Panc1 (cell line): ENCODE measurements at regions not wholly inside any gene's neighbourhood (a gene's known extent, or its start where the extent isn't known, plus 50 kb on each side); places are given as distances from the start of the nearest gene placed in this dataset.

Source experiments
- ATAC-seq: fragments of 200-7000 bp; cut with Tn5 transposase; 2 replicates; pipeline ENCODE4 v1.9.1; 2020; ENCODE audit warnings: mild to moderate bottlenecking, moderate library complexity
- BruUV-seq: library from RNA; stranded (reverse); fragments of 400-500 nt; replicated peaks from 2 replicates; lab custom pipeline; 2021; lab: Mats Ljungman, UMichigan
- CTCF ChIA-PET: fragments of 300-600 bp; sonication (Branson Sonifier 250); formaldehyde crosslinking; loops from one replicate; lab custom pipeline; 2022; ENCODE audit warnings: antibody characterized with exemption; lab: Charles Lee
- POLR2A ChIA-PET: fragments of 300-600 bp; sonication (Branson Sonifier 250); formaldehyde crosslinking; loops from one replicate; lab custom pipeline; 2022; ENCODE audit warnings: antibody characterized with exemption; lab: Charles Lee
- DNase-seq: peaks from one replicate; pipeline ENCODE4 v3.0.0-alpha.2; 2010; ENCODE audit warnings: low read depth, low spot score
- H3K27ac ChIP-seq: 2 replicates; pipeline ENCODE4 v1.5.1; 2011; ENCODE audit warnings: mild to moderate bottlenecking, low read length, inconsistent platforms
- H3K27me3 ChIP-seq: fragments of 200-500 bp; sonication (Bioruptor generic); 2 replicates; pipeline ENCODE4 v1.6.0; 2014; ENCODE audit warnings: low read length, inconsistent platforms; ENCODE audit not compliant: control insufficient read depth, insufficient read depth
- H3K36me3 ChIP-seq: fragments of 200-500 bp; sonication (Bioruptor generic); 2 replicates; pipeline ENCODE4 v1.5.1; 2014; ENCODE audit warnings: inconsistent platforms, mild to moderate bottlenecking, low read length, moderate library complexity; ENCODE audit not compliant: control insufficient read depth, insufficient read depth
- H3K4me1 ChIP-seq: 2 replicates; pipeline ENCODE4 v1.5.1; 2011; ENCODE audit warnings: inconsistent platforms, mild to moderate bottlenecking, low read length, moderate library complexity; ENCODE audit not compliant: control insufficient read depth, insufficient read depth
- H3K4me3 ChIP-seq, 2 experiments: 2 replicates each; pipeline ENCODE4 v1.5.1; 2011 to 2012; ENCODE audit warnings: low read depth in 2 of 2, low read length in 2 of 2, mild to moderate bottlenecking in 2 of 2, inconsistent platforms in 1 of 2, moderate library complexity in 1 of 2
- H3K9me3 ChIP-seq: fragments of 200-500 bp; sonication (Bioruptor generic); 2 replicates; pipeline ENCODE4 v1.5.1; 2014; ENCODE audit warnings: low read depth, mild to moderate bottlenecking, inconsistent platforms, low read length, moderate library complexity; ENCODE audit not compliant: control insufficient read depth, insufficient read depth
- POLR2AphosphoS5 ChIP-seq: IDR thresholded peaks from 2 replicates; pipeline ENCODE4 v1.6.1; 2012; ENCODE audit warnings: mild to moderate bottlenecking, low read depth, low read length, moderate library complexity
- SIN3A ChIP-seq: IDR thresholded peaks from 2 replicates; pipeline ENCODE4 v1.6.1; 2012; ENCODE audit warnings: low read depth, mild to moderate bottlenecking, low read length, moderate library complexity, borderline replicate concordance; ENCODE audit not compliant: insufficient read depth
- TCF7L2 ChIP-seq: IDR thresholded peaks from 2 replicates; pipeline ENCODE4 v1.6.1; 2011; ENCODE audit warnings: mild to moderate bottlenecking, low read depth, low read length, inconsistent platforms
- in situ Hi-C: cut with HindIII; loops from 2 replicates; pipeline ENCODE4 v1.10.0; 2016; ENCODE audit warnings: low sequenced_read_pairs, low pct_unique_long_range_greater_than_20kb
- intact Hi-C: fragments of 100-400 bp; cut with micrococcal nuclease; formaldehyde crosslinking; loops from one replicate; pipeline ENCODE4 v1.10.0; 2022; ENCODE audit not compliant: unreplicated experiment
- TF ChIP-seq, protein P1 (sequence below), 2 experiments: IDR thresholded peaks; 2 replicates each; pipeline ENCODE4 v1.6.1; 2011 to 2012; ENCODE audit warnings: low read depth in 2 of 2, control low read depth in 1 of 2, low read length in 1 of 2, mild to moderate bottlenecking in 1 of 2, moderate library complexity in 1 of 2; ENCODE audit not compliant: insufficient read depth in 1 of 2
- TF ChIP-seq, protein P2 (sequence below): fragments of 450-650 bp; IDR thresholded peaks from 2 replicates; pipeline ENCODE4 v1.5.1; 2017; ENCODE audit warnings: mild to moderate bottlenecking

DNA sequence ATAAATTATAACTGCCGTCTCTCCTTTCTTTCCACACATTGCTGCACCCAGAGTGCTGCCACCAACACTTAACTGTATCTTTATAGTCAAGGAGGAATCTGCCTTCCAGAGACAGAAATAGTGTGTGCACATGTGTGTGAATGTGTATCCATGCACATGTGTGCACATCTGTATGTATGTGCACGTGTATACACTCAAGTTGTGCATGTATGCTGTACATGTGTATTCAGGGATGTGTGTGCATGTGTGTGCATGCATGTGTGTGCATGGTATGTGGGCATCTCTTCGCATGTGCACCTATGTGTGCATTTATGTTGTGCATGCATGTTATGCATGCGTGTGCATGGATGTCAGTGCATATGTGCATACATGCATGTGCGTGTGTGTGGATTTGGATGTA lies 253.3 kb downstream of the KLF6 start:
- ATAC-seq (no peak), DNase-seq (no peak)
- in situ Hi-C loops: no loop called here
- H3K9me3 ChIP-seq: no peaks in the 10 kb centered on the region
- no peak overlapping the region for H3K27ac ChIP-seq
- no peak overlapping the region for H3K4me3 ChIP-seq
- no TSS peak for BruUV-seq
- CTCF ChIA-PET: no interaction called here
- POLR2A ChIA-PET: no interaction called here
- no peaks in the 10 kb centered on the region for H3K27me3 ChIP-seq
- no peaks in the 10 kb centered on the region for H3K36me3 ChIP-seq
- no peaks in the 10 kb centered on the region for H3K4me1 ChIP-seq
- TF ChIP-seq TCF7L2 (no peak), POLR2AphosphoS5 (no peak), SIN3A (no peak)
- TF ChIP-seq, protein P1, sequence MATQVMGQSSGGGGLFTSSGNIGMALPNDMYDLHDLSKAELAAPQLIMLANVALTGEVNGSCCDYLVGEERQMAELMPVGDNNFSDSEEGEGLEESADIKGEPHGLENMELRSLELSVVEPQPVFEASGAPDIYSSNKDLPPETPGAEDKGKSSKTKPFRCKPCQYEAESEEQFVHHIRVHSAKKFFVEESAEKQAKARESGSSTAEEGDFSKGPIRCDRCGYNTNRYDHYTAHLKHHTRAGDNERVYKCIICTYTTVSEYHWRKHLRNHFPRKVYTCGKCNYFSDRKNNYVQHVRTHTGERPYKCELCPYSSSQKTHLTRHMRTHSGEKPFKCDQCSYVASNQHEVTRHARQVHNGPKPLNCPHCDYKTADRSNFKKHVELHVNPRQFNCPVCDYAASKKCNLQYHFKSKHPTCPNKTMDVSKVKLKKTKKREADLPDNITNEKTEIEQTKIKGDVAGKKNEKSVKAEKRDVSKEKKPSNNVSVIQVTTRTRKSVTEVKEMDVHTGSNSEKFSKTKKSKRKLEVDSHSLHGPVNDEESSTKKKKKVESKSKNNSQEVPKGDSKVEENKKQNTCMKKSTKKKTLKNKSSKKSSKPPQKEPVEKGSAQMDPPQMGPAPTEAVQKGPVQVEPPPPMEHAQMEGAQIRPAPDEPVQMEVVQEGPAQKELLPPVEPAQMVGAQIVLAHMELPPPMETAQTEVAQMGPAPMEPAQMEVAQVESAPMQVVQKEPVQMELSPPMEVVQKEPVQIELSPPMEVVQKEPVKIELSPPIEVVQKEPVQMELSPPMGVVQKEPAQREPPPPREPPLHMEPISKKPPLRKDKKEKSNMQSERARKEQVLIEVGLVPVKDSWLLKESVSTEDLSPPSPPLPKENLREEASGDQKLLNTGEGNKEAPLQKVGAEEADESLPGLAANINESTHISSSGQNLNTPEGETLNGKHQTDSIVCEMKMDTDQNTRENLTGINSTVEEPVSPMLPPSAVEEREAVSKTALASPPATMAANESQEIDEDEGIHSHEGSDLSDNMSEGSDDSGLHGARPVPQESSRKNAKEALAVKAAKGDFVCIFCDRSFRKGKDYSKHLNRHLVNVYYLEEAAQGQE (IDR thresholded peaks at IDR 0.05; ENCODE audit: insufficient read depth in 1 of 2, low read depth in 2 of 2, low read length in 1 of 2): no peak
- TF ChIP-seq, protein P2, sequence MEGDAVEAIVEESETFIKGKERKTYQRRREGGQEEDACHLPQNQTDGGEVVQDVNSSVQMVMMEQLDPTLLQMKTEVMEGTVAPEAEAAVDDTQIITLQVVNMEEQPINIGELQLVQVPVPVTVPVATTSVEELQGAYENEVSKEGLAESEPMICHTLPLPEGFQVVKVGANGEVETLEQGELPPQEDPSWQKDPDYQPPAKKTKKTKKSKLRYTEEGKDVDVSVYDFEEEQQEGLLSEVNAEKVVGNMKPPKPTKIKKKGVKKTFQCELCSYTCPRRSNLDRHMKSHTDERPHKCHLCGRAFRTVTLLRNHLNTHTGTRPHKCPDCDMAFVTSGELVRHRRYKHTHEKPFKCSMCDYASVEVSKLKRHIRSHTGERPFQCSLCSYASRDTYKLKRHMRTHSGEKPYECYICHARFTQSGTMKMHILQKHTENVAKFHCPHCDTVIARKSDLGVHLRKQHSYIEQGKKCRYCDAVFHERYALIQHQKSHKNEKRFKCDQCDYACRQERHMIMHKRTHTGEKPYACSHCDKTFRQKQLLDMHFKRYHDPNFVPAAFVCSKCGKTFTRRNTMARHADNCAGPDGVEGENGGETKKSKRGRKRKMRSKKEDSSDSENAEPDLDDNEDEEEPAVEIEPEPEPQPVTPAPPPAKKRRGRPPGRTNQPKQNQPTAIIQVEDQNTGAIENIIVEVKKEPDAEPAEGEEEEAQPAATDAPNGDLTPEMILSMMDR: no peak
- intact Hi-C loops: no loop called here

DNA sequence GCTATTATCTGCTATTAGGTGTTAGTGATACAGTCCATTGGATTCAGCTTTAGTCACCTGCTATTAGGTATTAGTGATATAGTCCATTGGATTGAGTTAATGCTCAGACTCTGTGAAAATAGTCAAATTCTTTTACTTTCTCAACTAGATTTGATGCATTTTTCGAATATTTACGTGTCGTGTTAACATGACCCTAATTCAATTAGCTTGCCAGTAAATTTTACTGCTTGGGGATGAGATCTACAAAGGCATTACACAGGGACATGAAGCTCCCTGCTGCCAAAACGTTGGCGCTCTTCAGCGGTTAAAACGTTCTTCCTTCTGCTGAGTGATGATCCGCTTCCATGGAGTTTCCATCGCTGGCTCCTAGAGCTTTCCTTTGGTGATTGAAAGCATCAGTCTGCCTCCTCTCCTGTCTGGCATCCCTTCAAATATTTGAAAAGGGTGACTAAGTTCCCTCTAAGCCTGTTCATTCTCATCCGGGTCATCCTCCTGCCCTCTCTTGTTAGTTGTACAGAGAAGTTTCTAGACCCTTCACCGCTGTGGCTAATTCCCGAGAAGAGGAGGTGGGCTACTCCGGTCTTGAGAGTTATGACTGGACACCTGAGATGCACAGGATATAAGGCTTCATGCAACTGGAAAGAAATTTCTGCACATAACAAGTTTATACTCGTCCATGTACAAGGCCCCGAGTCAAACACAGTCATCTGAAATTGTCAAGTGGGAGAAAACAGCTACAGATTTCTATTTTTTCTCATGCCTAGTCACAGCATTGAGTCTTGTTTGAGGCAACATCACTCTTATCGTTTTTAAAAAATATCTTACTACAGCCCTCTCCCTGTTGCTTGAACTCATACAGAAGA lies 254.0 kb downstream of the KLF6 start:
- H3K27me3 ChIP-seq: no peaks in the 10 kb centered on the region
- intact Hi-C loops: no loop called here
- no peak overlapping the region for H3K27ac ChIP-seq
- BruUV-seq: no TSS peak
- H3K4me1 ChIP-seq: no peaks in the 10 kb centered on the region
- TF ChIP-seq TCF7L2 (no peak), POLR2AphosphoS5 (no peak), SIN3A (no peak)
- TF ChIP-seq, protein P2: no peak
- CTCF ChIA-PET: no interaction called here
- H3K4me3 ChIP-seq: no peak overlapping the region
- no peak for ATAC-seq
- no peak for DNase-seq
- H3K9me3 ChIP-seq: no peaks in the 10 kb centered on the region
- no peaks in the 10 kb centered on the region for H3K36me3 ChIP-seq
- POLR2A ChIA-PET: no interaction called here
- in situ Hi-C loops: no loop called here
